ENCODE measurements at regions not wholly inside any gene's neighbourhood (a gene's known extent, or its start where the extent isn't known, plus 50 kb on each side); places are given as distances from the start of the nearest gene placed in this dataset.

GRCh38 chr7:94250987-94251386, 143.7 kb upstream of the COL1A2 start:
- no peaks in the 10 kb centered on the region for H3K27me3 ChIP-seq
- no peaks in the 10 kb centered on the region for H3K9me3 ChIP-seq
- DNase-seq (ENCODE audit: low spot score in 2 of 2): no peak
- TF ChIP-seq CTCF (IDR thresholded peaks at IDR 0.05) (no peak), POLR2A (IDR thresholded peaks at IDR 0.05) (no peak), POLR2AphosphoS5 (IDR thresholded peaks at IDR 0.05) (no peak)
- no peaks in the 10 kb centered on the region for H3K4me1 ChIP-seq
- H3K27ac ChIP-seq: no peak overlapping the region
- intact Hi-C loops (cut with DNase I; ENCODE audit: low total_unique reads): no loop called here
- H3K36me3 ChIP-seq: no peaks in the 10 kb centered on the region
- H3K4me3 ChIP-seq: no peak overlapping the region

DNA sequence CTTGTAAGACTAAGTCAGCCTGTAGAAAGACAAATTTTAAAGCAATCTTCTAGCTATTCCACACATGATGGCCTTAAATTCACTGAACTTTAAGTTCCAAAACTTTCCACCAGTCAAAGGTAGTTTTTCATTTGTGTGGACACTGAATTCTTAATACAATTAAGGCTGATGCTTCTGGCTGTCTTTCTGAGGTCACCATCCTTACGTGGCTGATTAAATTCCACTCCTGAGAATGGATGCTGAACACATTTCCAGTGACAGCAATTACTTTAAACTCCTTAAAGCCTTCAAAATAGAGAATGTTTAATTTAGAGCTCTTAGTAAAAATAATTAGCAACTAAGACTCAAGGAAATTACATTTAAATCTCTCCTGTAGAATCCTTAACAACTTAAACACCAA, 142.6 kb upstream of the COL1A2 start:
- intact Hi-C loops (cut with DNase I; ENCODE audit: low total_unique reads): no loop called here
- Histone ChIP-seq H3K4me1 (no peaks in the 10 kb centered on the region), H3K9me3 (no peaks in the 10 kb centered on the region), H3K4me3 (no peak overlapping the region), H3K27me3 (no peaks in the 10 kb centered on the region), H3K36me3 (no peaks in the 10 kb centered on the region), H3K27ac (no peak overlapping the region)
- TF ChIP-seq POLR2A (IDR thresholded peaks at IDR 0.05) (no peak), POLR2AphosphoS5 (IDR thresholded peaks at IDR 0.05) (no peak), CTCF (IDR thresholded peaks at IDR 0.05) (no peak)
- DNase-seq (ENCODE audit: low spot score in 2 of 2): no peak

- DNase-seq (ENCODE audit: low spot score in 2 of 2): no peak
- Histone ChIP-seq H3K4me1 (no peaks in the 10 kb centered on the region), H3K36me3 (no peaks in the 10 kb centered on the region), H3K27ac (no peak overlapping the region), H3K27me3 (no peaks in the 10 kb centered on the region), H3K9me3 (no peaks in the 10 kb centered on the region), H3K4me3 (no peak overlapping the region)
- intact Hi-C loops (cut with DNase I; ENCODE audit: low total_unique reads): no loop called here
- TF ChIP-seq POLR2AphosphoS5 (IDR thresholded peaks at IDR 0.05): no peak
- TF ChIP-seq CTCF (IDR thresholded peaks at IDR 0.05): no peak
- no peak for TF ChIP-seq POLR2A (IDR thresholded peaks at IDR 0.05)
Measured at GRCh38 chr7:94252971-94253370, 141.7 kb upstream of the COL1A2 start.

DNA sequence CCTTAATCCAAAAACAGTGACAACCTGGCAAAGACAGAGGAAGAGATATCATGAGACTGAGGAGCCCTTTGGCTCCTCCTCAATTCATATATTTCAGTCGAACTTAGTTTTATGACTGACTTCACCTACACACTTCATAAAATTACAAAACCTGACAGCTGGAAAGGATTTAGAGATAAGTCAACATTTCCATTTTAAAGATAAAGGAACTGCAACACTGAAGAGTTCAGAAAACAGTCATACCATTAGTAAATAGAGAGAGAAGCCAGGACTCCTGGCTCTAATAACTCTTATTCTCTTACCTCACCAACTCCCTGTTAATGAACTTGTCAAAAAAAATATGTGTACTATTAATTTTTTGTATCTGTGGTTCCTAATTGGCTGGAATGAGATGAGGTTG, 141.0 kb upstream of the COL1A2 start:
- H3K27ac ChIP-seq: no peak overlapping the region
- TF ChIP-seq CTCF (IDR thresholded peaks at IDR 0.05) (no peak), POLR2AphosphoS5 (IDR thresholded peaks at IDR 0.05) (no peak), POLR2A (IDR thresholded peaks at IDR 0.05) (no peak)

DNA sequence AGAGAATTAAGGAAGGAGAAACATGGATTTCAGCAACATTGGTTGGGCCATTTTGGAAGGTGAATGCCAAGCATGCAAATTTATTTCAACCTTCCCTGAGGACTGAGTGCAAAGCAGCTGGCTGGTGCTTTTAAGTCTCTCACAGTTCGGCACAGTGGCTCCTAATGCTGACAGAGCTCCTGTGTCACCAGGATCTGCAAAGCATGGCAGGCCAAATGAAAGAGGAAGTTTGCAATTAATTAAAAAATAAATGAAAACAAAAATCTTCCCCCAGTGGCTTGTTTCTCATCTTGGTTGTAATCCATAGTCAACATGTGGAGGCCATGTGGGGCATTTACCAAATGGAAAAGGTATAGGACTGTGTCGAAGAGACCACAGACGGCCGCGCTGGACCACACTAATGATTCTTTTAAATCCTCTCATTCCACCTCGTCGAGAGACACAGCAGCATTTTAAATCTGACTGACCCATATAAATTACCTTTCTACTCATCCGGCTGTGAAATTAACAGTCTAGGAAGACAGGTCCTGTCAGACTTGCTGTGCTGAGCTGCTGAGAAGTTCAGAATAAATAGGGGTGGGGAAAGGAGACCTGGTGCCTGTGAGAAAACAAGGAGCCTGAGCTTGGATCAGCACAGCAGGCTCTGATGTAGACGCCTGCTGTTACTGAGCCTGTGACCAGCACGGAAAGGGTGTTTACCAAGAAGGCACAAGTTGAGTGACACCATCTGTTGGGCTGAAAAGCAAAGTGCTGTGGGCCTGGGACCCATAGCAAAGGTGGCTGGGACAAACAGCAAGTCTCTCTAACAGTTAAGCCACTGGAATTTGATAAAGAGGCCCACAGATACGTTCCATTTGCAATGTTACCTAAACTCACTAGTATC, 136.0 kb upstream of the COL1A2 start:
- TF ChIP-seq POLR2A (IDR thresholded peaks at IDR 0.05) (no peak), CTCF (IDR thresholded peaks at IDR 0.05) (no peak), POLR2AphosphoS5 (IDR thresholded peaks at IDR 0.05) (no peak)
- Histone ChIP-seq H3K27ac (no peak overlapping the region), H3K4me3 (no peak overlapping the region), H3K4me1 (no peaks in the 10 kb centered on the region), H3K36me3 (no peaks in the 10 kb centered on the region), H3K27me3 (no peaks in the 10 kb centered on the region), H3K9me3 (no peaks in the 10 kb centered on the region)
- intact Hi-C loops (cut with DNase I; ENCODE audit: low total_unique reads): no loop called here
- DNase-seq (ENCODE audit: low spot score in 2 of 2): no peak

More for the DNA sequence above, 141.0 kb upstream of the COL1A2 start:
- intact Hi-C loops (cut with DNase I; ENCODE audit: low total_unique reads): no loop called here
- H3K9me3 ChIP-seq: no peaks in the 10 kb centered on the region
- no peak overlapping the region for H3K4me3 ChIP-seq
- H3K36me3 ChIP-seq: no peaks in the 10 kb centered on the region
- no peaks in the 10 kb centered on the region for H3K27me3 ChIP-seq
- no peaks in the 10 kb centered on the region for H3K4me1 ChIP-seq
- no peak for DNase-seq (ENCODE audit: low spot score in 2 of 2)

Data from breast epithelium (tissue), 4 donors.